Spleen (tissue), 11 donors: ENCODE measurements at regions not wholly inside any gene's neighbourhood (a gene's known extent, or its start where the extent isn't known, plus 50 kb on each side); places are given as distances from the start of the nearest gene placed in this dataset.
"Not testable (repeated sequence)": the region's sequence is repeated elsewhere in the genome, so short reads cannot be mapped to it uniquely, and the experiment has no call there.

ENCODE experiments used
- DNase-seq: peaks from one replicate; pipeline ENCODE4 v3.0.0-alpha.2; 2020
- H3K27ac ChIP-seq, 8 donors: fragments of 200-600 bp; sonication (generic) in 7 of 8; 1 replicate in 4 of 8; 2 replicates in 4 of 8; pipeline versions ENCODE4 v1.5.0 to v1.8.0; 2016 to 2021; ENCODE audit warnings: inconsistent platforms in 4 of 8, mild to moderate bottlenecking in 4 of 8, moderate library complexity in 1 of 8
- H3K27me3 ChIP-seq, 7 donors: fragments of 200-600 bp; sonication (generic) in 6 of 7; replicated peaks in 1 of 7; 1 replicate in 4 of 7; 2 replicates in 3 of 7; pipeline versions ENCODE4 v1.5.0 to v1.8.0; 2016 to 2021; ENCODE audit warnings: inconsistent platforms in 3 of 7, mild to moderate bottlenecking in 1 of 7
- H3K36me3 ChIP-seq, 6 donors: fragments of 200-600 bp; sonication (generic) in 5 of 6; 1 replicate in 4 of 6; 2 replicates in 2 of 6; pipeline versions ENCODE4 v1.5.0 to v1.8.0; 2016 to 2021; ENCODE audit warnings: inconsistent platforms in 2 of 6
- H3K4me1 ChIP-seq, 6 donors: fragments of 200-600 bp; sonication (generic) in 5 of 6; 1 replicate in 3 of 6; 2 replicates in 3 of 6; pipeline versions ENCODE4 v1.5.0 to v1.8.0; 2016 to 2021; ENCODE audit warnings: inconsistent platforms in 3 of 6
- H3K4me3 ChIP-seq, 8 donors: fragments of 200-600 bp; sonication (generic) in 7 of 8; 1 replicate in 4 of 8; 2 replicates in 4 of 8; pipeline versions ENCODE4 v1.5.0 to v1.8.0; 2016 to 2021; ENCODE audit warnings: inconsistent platforms in 4 of 8, mild to moderate bottlenecking in 4 of 8, moderate library complexity in 2 of 8
- H3K9me3 ChIP-seq, 8 donors: fragments of 200-600 bp; sonication (generic) in 7 of 8; 1 replicate in 4 of 8; 2 replicates in 4 of 8; pipeline versions ENCODE4 v1.5.0 to v1.8.0; 2016 to 2021; ENCODE audit warnings: inconsistent platforms in 4 of 8
- POLR2A ChIP-seq, 3 donors: fragments of 450-650 bp; IDR thresholded peaks; one replicate each; pipeline ENCODE4 v1.5.1; 2017; ENCODE audit warnings: antibody characterized with exemption in 3 of 3, mild to moderate bottlenecking in 1 of 3
- POLR2AphosphoS5 ChIP-seq, 3 donors: sonication (generic); formaldehyde crosslinking; IDR thresholded peaks; one replicate each; pipeline ENCODE4 v1.5.1; 2017; ENCODE audit warnings: antibody characterized with exemption in 3 of 3
- WGBS, 5 donors: extraction: QIAGEN DNeasy Blood & Tissue Kit in 3 of 5; methylation state at CpG; one replicate each; pipeline versions ENCODE4 v1.1.5 to v1.1.7; 2013 to 2018; 5-methylcytosine and 5-hydroxymethylcytosine counted together
- intact Hi-C: fragments of 100-400 bp; cut with DNase I; formaldehyde crosslinking; loops from one replicate; pipeline ENCODE4 v1.15.0; 2023; ENCODE audit warnings: low total_unique reads
- TF ChIP-seq, protein P1 (sequence below), 11 experiments: fragments of 200-600 bp in 7 of 11; fragments of 450-650 bp in 4 of 11; sonication (generic) in 4 of 11; IDR thresholded peaks in 8 of 11; conservative IDR thresholded peaks in 3 of 11; 1 replicate in 7 of 11; 2 replicates in 4 of 11; pipeline versions ENCODE4 v1.4.0 to v1.8.0; 2016 to 2021; ENCODE audit warnings: antibody characterized with exemption in 11 of 11, inconsistent platforms in 4 of 11, mild to moderate bottlenecking in 1 of 11
- donor health status: healthy with polysubstance abuse.
- donor health status: DM: no; HTN: no; CAD: no; lungs with moderate emphysema.
- donor health status: DM: no; HTN: no; CAD: no.
- donor health status: Bipolar disorder and iron deficiency.
- donor health status: healthy.
- donor health status: DM: no; HTN: no; CAD: no.
- donor health status: DM: yes; HTN: yes; CAD: no.

DNA sequence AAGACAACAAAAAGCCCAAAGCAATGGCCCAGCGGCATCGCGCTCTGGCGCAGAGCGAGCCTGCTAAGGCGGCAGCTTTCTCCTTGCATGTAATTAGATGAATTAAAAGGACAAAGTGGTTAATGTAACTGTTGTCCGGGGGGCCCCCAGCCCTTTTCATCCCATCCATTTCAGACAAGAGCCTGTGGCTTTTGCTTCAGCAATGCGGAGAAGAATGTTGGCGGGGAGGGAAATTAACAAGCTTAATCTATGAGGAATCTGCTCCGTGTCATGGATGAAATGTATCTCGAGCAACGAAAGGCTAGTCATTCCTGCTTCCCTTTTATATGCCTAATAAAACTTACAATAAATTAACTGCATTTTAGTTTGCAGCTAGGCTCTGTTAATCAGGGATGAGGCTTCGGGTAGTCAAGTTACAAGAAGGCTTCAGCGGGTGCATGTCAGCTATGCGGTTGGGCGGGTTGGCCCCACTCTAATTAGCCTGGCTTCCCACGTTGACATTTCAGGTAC is 203.3 kb downstream of the BUB3 start:
- no peaks in the 10 kb centered on the region for H3K4me1 ChIP-seq
- 62 to 80% (median 64%) methylated on average over 17 of the region's 17 CpGs for WGBS, 5 donors
- no peak overlapping the region for H3K27ac ChIP-seq
- TF ChIP-seq POLR2A (IDR thresholded peaks at IDR 0.05) (no peak), POLR2AphosphoS5 (IDR thresholded peaks at IDR 0.05) (no peak)
- TF ChIP-seq, protein P1, sequence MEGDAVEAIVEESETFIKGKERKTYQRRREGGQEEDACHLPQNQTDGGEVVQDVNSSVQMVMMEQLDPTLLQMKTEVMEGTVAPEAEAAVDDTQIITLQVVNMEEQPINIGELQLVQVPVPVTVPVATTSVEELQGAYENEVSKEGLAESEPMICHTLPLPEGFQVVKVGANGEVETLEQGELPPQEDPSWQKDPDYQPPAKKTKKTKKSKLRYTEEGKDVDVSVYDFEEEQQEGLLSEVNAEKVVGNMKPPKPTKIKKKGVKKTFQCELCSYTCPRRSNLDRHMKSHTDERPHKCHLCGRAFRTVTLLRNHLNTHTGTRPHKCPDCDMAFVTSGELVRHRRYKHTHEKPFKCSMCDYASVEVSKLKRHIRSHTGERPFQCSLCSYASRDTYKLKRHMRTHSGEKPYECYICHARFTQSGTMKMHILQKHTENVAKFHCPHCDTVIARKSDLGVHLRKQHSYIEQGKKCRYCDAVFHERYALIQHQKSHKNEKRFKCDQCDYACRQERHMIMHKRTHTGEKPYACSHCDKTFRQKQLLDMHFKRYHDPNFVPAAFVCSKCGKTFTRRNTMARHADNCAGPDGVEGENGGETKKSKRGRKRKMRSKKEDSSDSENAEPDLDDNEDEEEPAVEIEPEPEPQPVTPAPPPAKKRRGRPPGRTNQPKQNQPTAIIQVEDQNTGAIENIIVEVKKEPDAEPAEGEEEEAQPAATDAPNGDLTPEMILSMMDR (IDR thresholded peaks at IDR 0.05 in 8 of 11, conservative IDR thresholded peaks at IDR 0.05 in 3 of 11): no peak
- peaks cover 0 to 2% (median 0%) of the 10 kb centered on the region in 7 donors for H3K27me3 ChIP-seq
- intact Hi-C loops: no loop called here
- H3K36me3 ChIP-seq: no peaks in the 10 kb centered on the region
- no peaks in the 10 kb centered on the region for H3K9me3 ChIP-seq
- DNase-seq: no peak
- no peak overlapping the region for H3K4me3 ChIP-seq

DNA sequence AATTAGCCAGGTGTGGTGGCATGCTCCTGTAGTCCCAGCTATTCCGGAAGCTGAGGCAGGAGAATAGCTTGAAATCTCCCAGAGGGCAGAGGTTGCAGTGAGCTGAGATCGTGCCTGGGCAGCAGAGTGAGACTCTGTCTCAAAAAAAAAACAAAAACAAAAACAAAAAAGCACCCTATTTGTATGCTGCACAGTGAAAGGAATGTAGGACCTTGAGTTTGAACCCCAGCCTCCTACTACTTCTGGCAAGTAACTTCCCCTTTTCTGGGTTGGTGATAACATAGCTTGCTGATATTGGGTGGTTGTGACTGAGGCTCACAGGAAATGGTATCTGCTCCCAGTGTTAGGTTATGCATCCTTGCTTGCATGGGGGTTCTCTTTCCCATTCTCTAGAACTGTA is 205.3 kb downstream of the BUB3 start:
- WGBS, 5 donors: 72 to 90% (median 83%) methylated on average over 2 of the region's 2 CpGs
- intact Hi-C loops: no loop called here

DNA sequence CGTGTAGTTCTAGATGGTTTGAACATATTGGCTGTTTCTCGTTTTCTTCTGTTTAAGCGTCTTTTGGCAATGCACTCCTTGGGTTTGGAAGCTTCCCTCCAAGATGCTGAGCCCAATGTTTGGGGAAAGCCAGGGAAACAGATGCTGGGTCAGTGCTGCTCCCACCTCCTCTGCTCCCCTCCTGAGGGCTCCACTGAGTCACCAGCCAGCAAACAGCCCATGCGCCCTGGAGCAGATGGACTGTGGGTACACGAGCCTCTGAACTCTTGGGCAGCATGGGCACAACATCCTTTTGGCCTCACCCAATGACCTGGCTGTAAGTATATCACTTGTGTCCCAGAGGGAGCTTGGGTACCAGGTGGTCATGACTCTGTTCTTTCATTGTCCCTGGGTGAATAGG is 207.6 kb downstream of the BUB3 start:
- H3K27ac ChIP-seq: no peak overlapping the region
- 83 to 92% (median 89%) methylated on average over 4 to 5 of the region's 5 CpGs for WGBS, 5 donors
- no peak overlapping the region for H3K4me3 ChIP-seq
- TF ChIP-seq POLR2AphosphoS5 (IDR thresholded peaks at IDR 0.05) (no peak), POLR2A (IDR thresholded peaks at IDR 0.05) (no peak)
- TF ChIP-seq, protein P1 (IDR thresholded peaks at IDR 0.05 in 8 of 11, conservative IDR thresholded peaks at IDR 0.05 in 3 of 11): no peak
- no peak for DNase-seq
- no peaks in the 10 kb centered on the region for H3K4me1 ChIP-seq
- no peaks in the 10 kb centered on the region for H3K27me3 ChIP-seq
- intact Hi-C loops: no loop called here
- H3K36me3 ChIP-seq: no peaks in the 10 kb centered on the region
- no peaks in the 10 kb centered on the region for H3K9me3 ChIP-seq

More for the DNA sequence above, 205.3 kb downstream of the BUB3 start:
- Histone ChIP-seq H3K27ac (no peak overlapping the region), H3K9me3 (no peaks in the 10 kb centered on the region), H3K36me3 (no peaks in the 10 kb centered on the region), H3K4me1 (no peaks in the 10 kb centered on the region), H3K27me3 (peaks cover 0 to 2% (median 0%) of the 10 kb centered on the region in 7 donors), H3K4me3 (no peak overlapping the region)
- no peak for TF ChIP-seq POLR2AphosphoS5 (IDR thresholded peaks at IDR 0.05)
- no peak for TF ChIP-seq POLR2A (IDR thresholded peaks at IDR 0.05)
- TF ChIP-seq, protein P1 (IDR thresholded peaks at IDR 0.05 in 8 of 11, conservative IDR thresholded peaks at IDR 0.05 in 3 of 11): no peak
- DNase-seq: no peak

DNA sequence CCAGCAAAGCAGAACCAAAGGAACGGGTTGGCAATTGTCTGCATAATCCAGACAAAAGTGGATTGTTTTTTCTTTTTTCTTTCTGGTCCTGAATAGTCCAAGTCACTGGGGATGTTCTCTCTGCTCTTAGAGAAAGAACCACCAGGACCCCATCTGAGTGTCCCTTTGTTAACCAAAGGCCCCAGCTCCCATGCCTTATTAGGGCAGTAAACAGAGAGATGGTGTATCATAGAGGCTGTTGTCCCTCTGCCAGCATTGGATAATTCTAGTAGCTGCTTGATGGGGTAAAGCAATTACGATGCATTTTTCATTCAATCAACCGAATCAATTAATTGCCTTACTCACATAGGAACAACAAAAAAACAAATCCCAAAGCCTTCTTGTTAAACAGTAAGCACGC is 213.0 kb downstream of the BUB3 start:
- WGBS, 5 donors: 92 to 94% (median 93%) methylated on average over 4 of the region's 4 CpGs
- TF ChIP-seq, protein P1 (IDR thresholded peaks at IDR 0.05 in 8 of 11, conservative IDR thresholded peaks at IDR 0.05 in 3 of 11): no peak
- TF ChIP-seq POLR2A (IDR thresholded peaks at IDR 0.05): no peak
- Histone ChIP-seq H3K36me3 (no peaks in the 10 kb centered on the region), H3K4me1 (no peaks in the 10 kb centered on the region), H3K4me3 (no peak overlapping the region), H3K9me3 (peaks cover 0 to 13% (median 9%) of the 10 kb centered on the region in 8 donors), H3K27me3 (no peaks in the 10 kb centered on the region), H3K27ac (no peak overlapping the region)
- no peak for DNase-seq
- intact Hi-C loops: no loop called here

DNA sequence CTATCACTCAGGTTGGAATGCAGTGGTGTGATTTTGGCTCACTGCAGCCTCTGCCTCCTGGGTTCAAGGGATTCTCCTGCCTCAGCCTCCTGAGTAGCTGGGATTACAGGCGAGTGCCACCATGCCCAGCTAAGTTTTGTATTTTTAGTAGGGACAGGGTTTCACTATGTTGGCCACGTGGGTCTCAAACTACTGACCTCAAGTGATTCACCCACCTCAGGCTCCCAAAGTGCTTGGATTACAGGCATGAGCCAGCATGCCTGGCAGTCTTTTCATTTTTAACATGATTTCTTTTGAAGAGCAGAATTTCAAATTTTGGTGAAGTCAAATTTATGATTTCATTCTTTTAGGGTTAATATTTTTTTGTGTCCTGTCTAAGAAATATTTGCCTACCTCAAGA is 217.4 kb downstream of the BUB3 start:
- H3K27me3 ChIP-seq, H3K4me1 ChIP-seq, DNase-seq, H3K36me3 ChIP-seq, intact Hi-C loops, H3K27ac ChIP-seq, H3K4me3 ChIP-seq: not testable (repeated sequence)
- WGBS, 5 donors: 67 to 81% (median 71%) methylated on average over 2 of the region's 2 CpGs
- H3K9me3 ChIP-seq: peaks cover 0 to 13% (median 9%) of the 10 kb centered on the region in 8 donors
